HG03175 (cell line): ENCODE measurements at regions not wholly inside any gene's neighbourhood (a gene's known extent, or its start where the extent isn't known, plus 50 kb on each side); places are given as distances from the start of the nearest gene placed in this dataset.

Experiments used
- ATAC-seq: cut with Tn5 transposase; IDR thresholded peaks from one replicate; pipeline ENCODE4 v1.9.1; 2021; ENCODE audit warnings: mild to moderate bottlenecking, moderate library complexity; ENCODE audit not compliant: unreplicated experiment

DNA sequence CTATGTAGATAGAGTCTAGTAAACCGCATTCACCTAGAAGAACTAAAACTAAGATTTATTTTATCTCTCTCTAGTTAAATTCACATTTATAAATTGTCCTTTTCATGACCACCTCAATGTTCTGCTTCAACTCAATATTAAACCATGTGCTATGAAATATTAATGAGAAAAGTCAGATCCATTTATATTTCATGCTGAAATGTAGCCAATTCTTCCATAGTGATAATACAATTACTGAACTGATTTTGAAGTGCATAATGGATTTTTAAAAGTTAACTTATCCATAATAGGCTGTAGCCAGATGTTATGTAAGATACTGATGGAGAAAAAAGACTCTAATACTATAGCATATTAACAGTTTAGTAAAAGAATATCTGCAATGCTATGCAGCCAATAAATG, 479.7 kb upstream of the PCDH15 start:
- no peak for ATAC-seq

- no peak for ATAC-seq
Observed at GRCh38 chr10:55277549-55277948, 476.5 kb upstream of the PCDH15 start.

- ATAC-seq = no peak
Observed at GRCh38 chr10:55274367-55274766, 473.3 kb upstream of the PCDH15 start.

DNA sequence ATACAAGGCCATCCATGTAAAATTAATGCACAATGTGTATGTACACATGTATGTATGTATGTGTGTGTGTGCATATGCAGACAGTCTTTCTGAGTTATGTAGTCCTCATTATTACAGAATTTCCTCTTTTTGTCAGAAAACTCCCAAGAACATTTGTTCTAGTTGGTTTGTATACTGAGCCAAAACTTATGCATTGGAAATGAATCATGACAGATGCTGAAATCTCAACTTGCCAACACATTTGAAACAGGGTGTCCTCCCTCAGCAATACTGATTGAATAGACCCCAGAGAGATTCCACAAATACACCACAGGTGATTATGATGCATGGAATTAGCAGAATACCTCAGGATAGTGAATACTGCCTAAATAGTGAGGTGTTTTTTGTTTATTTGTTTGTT, 472.9 kb upstream of the PCDH15 start:
- no peak for ATAC-seq

GRCh38 chr10:55272886-55273285, 471.9 kb upstream of the PCDH15 start:
- no peak for ATAC-seq

GRCh38 chr10:55266797-55267196, 465.8 kb upstream of the PCDH15 start:
- no peak for ATAC-seq

- ATAC-seq = no peak
Observed at GRCh38 chr10:55263327-55263726, 462.3 kb upstream of the PCDH15 start.

DNA sequence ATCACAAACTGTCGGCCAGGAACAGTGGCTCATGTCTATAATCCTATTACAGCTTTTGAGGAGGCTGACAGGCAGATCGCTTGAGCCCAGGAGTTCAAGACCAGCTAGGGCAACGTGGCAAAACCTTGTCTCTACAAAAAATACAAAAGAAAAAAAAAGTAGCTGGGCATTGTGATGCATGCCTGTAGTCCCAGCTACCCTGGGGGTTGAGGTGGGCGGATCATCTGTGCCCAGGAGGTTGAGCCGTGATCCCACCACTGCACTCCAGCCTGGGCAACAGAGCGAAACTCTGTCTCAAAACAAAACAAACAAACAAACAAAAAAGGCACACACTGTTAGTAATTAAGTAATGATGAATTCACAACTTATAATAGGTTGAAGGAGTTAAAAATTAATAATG, 441.5 kb upstream of the PCDH15 start:
- ATAC-seq = no peak

GRCh38 chr10:55237462-55237861, 436.4 kb upstream of the PCDH15 start:
- no peak for ATAC-seq

GRCh38 chr10:55233505-55233904, 432.5 kb upstream of the PCDH15 start:
- ATAC-seq = peak; percentile 99

DNA sequence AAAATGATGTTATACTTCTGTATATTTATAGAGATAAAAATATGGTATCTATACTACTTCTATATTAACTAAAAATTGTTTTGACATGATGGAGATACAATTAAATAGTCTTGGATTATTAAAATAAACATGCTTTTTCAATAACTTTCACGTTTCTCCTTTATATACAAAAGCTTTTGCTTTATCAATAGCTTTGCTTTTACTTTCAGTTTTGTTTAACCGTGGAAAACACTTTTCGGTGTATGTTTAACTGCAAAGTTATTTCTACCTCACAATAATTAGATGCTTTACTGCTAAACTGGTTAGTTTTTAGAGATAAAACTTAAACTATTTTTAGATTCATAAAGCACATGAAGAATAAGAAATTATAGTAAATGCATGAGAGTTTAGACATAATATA, 432.1 kb upstream of the PCDH15 start:
- ATAC-seq = no peak

GRCh38 chr10:55232553-55232952, 431.5 kb upstream of the PCDH15 start:
- no peak for ATAC-seq

GRCh38 chr10:55227967-55228366, 426.9 kb upstream of the PCDH15 start:
- ATAC-seq = no peak

GRCh38 chr10:55224007-55224781, 423.2 kb upstream of the PCDH15 start:
- peak; percentile 55 for ATAC-seq

DNA sequence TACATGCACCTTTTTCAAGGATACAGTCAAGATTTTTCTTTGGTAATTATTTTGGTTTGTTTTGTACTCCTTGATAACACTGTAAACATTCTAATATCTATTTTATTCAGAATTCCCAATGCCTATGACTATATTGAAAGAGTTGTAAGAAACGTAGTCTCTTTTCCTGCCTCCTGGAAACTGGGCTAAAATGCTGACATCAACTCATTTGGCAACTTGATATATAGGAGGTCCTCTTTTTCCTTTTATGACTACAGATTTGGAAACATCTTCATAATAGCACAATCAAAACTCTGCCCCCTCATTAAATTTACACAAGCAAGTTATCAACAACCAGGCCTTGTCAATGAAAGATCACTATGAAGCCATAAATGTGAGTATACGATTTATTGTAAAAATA, 422.3 kb upstream of the PCDH15 start:
- no peak for ATAC-seq

GRCh38 chr10:55220975-55221374, 419.9 kb upstream of the PCDH15 start:
- no peak for ATAC-seq

DNA sequence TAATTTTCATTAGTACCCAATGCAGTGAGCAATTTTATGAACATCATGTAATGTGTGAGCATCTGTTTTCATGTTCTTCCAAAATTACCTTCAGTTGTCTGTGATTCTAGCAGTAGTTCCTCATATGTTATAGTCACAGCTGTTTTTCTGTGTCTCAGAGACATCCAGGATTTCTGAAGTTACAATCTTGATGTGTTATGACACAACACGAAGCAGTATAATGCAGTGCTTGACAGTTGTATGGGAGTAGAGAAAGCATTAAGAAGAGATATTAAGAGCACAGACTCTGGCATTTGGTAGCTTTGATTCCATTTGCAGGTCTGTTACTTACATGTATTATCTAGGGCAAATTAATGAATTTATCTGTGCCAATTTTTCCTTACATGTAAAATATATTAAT, 414.7 kb upstream of the PCDH15 start:
- no peak for ATAC-seq

GRCh38 chr10:55214608-55215007, 413.6 kb upstream of the PCDH15 start:
- no peak for ATAC-seq

DNA sequence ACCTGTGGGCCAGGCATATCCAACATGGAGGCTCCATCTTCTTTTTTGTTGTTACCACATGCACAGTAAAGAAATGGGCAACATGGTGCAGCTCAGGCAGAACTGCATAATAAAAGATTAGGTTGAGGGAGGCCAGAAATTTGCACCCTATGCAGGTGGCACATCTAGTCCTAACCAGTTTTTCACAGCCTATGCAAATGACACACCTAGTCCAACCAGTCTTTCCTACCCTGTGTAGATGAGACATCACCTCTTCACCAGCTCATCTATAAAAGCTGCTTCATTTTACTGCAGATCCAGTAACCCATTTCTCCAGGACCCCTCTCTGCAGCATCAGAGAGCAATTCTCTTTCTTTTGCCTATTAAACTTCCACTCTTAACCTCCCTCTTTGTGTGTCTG, 411.0 kb upstream of the PCDH15 start:
- ATAC-seq = no peak

DNA sequence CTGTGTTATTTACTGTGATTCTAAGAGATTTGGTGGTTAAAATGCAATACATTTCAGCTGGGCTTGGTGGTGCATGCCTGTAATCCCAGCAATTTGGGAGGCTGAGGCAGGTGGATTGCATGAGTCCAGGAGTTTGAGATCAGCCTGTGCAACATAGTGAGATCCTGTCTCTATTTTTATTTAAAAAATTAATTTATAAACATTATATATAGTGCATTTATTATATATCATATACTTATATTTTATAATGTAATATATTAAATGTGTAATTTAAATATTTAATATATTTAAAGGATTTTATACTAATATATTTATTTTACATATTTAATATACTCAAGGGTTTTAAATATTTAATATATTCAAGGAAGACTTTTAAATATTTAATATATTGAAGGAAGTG, 402.8 kb upstream of the PCDH15 start:
- no peak for ATAC-seq

- no peak for ATAC-seq
Observed at GRCh38 chr10:55203319-55203718, 402.3 kb upstream of the PCDH15 start.

DNA sequence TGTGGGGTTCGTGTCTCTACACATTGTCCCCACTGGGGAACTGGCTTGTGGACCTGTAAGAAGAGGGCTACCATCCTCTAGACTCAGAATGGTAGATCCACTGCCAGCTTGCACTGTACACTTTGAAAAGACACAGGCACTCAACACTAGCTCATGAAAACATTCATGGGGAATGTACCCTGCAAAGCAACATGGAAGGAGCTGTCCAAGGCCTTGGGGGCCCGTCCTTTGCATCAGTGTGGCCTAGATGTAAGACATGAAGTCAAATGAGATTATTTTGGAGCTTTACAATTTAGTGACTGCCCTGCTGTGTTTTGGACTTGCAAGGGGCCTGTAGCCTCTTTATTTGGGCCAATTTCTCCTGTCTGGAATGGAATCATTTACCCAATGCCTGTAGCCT, 399.0 kb upstream of the PCDH15 start:
- no peak for ATAC-seq

DNA sequence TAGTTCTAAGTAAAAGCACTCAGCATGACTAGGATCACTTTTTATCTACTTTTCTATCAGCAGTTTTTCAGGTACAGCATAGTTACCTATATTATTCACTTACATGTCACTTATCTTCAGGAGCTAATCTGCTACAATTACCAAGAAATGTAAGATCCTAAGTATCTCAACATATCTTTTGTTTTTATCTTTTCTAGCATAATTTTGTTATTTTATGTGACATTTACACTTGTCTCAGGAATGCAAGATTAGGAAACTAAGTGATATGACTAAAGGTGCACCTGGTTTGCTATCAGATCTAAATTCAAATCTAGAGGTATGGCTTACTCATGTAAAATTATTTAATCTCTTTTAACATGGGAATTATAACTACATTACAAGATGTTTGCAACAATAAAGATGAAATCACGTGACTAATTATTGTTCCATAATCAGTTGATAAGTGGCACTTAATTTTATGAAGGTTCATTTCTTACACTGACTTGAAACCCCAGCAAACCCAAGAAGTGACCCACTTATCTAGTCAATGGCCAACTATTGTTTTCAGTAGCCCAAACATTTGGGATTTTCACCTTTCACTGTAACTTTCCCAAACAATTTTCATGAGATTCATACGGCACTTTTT, 390.3 kb upstream of the PCDH15 start:
- no peak for ATAC-seq
